Upper lobe of left lung (tissue), 6 donors: ENCODE measurements at regions not wholly inside any gene's neighbourhood (a gene's known extent, or its start where the extent isn't known, plus 50 kb on each side); places are given as distances from the start of the nearest gene placed in this dataset.

Experiments
- ATAC-seq, 2 donors: fragments of 200-7000 bp; cut with Tn5 transposase; one replicate each; pipeline ENCODE4 v1.9.1; 2022; ENCODE audit warnings: mild to moderate bottlenecking in 2 of 2, moderate library complexity in 2 of 2; ENCODE audit not compliant: low FRiP score in 2 of 2
- DNase-seq, 2 donors: peaks; one replicate each; pipeline ENCODE4 v3.0.0-alpha.2; 2019 to 2020
- H3K27ac ChIP-seq, 4 donors: fragments of 200-600 bp; sonication (generic); one replicate each; pipeline ENCODE4 v1.5.1; 2016 to 2019
- H3K27me3 ChIP-seq, 4 donors: fragments of 200-600 bp; sonication (generic); one replicate each; pipeline ENCODE4 v1.5.1; 2017 to 2019
- H3K36me3 ChIP-seq, 4 donors: fragments of 200-600 bp; sonication (generic); one replicate each; pipeline ENCODE4 v1.5.1; 2016 to 2019
- H3K4me1 ChIP-seq, 4 donors: fragments of 200-600 bp; sonication (generic); one replicate each; pipeline ENCODE4 v1.5.1; 2018 to 2019
- H3K4me3 ChIP-seq, 4 donors: fragments of 200-600 bp; sonication (generic); one replicate each; pipeline ENCODE4 v1.5.1; 2017 to 2019; ENCODE audit warnings: mild to moderate bottlenecking in 2 of 4, moderate library complexity in 1 of 4
- H3K9me3 ChIP-seq, 4 donors: fragments of 200-600 bp; sonication (generic); one replicate each; pipeline ENCODE4 v1.5.1; 2018 to 2019
- CTCF ChIP-seq, 6 experiments: fragments of 450-650 bp in 4 of 6; fragments of 200-600 bp in 2 of 6; sonication (generic) in 2 of 6; IDR thresholded peaks; one replicate each; pipeline ENCODE4 v1.5.1; 2016 to 2019; ENCODE audit warnings: antibody characterized with exemption in 6 of 6
- EP300 ChIP-seq, 4 donors: sonication (generic); formaldehyde crosslinking; IDR thresholded peaks; one replicate each; pipeline ENCODE4 v1.5.1; 2017; ENCODE audit warnings: antibody characterized with exemption in 4 of 4, control low read depth in 2 of 4
- POLR2A ChIP-seq, 4 donors: fragments of 450-650 bp; IDR thresholded peaks; one replicate each; pipeline ENCODE4 v1.5.1; 2016 to 2017; ENCODE audit warnings: antibody characterized with exemption in 4 of 4, mild to moderate bottlenecking in 2 of 4
- POLR2AphosphoS5 ChIP-seq, 2 donors: sonication (generic); formaldehyde crosslinking; IDR thresholded peaks; one replicate each; pipeline ENCODE4 v1.5.1; 2017; ENCODE audit warnings: antibody characterized with exemption in 2 of 2
- WGBS, 2 donors: methylation state at CpG; one replicate each; pipeline ENCODE4 v1.1.5; 2017 to 2018; 5-methylcytosine and 5-hydroxymethylcytosine counted together
- donor health status: DM: no; HTN: no; CAD: no; lungs with moderate emphysema.
- donor health status: DM: no; HTN: yes; CAD: no; lungs with severe emphysema.

DNA sequence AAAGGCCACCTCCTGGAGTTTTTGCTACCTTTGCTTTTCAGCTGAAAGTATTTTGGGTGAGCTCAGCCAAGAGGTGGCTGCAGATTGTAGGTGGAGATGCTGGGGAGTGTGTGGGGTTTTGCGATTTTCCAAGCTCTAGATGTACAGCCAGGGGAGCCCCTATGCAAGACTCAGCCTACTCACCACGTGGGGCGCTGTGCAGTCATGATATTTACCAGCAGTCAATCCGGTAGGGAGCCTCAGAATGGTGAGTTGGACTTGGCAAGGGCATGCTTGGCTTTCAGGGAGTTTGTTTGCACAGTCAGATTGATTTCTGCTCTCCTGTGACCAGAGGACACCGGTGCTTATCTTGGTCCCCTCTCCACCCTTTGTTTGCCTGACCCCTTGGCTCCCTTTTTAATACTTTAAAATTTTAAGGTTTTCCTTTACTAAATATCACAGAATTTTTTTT, 175.3 kb downstream of the UTP18 start:
- no peaks in the 10 kb centered on the region for H3K9me3 ChIP-seq
- H3K27ac ChIP-seq: no peak overlapping the region
- peak in 1 of 6 experiments; percentile 22 for TF ChIP-seq CTCF (IDR thresholded peaks at IDR 0.05)
- TF ChIP-seq EP300 (IDR thresholded peaks at IDR 0.05): no peak
- ATAC-seq (peak; percentile 42 to 45), DNase-seq (peak in 1 of 2 donors; percentile 67)
- H3K36me3 ChIP-seq: no peaks in the 10 kb centered on the region
- WGBS, 2 donors: 19 to 27% methylated on average over 5 of the region's 5 CpGs
- H3K4me3 ChIP-seq: no peak overlapping the region
- H3K4me1 ChIP-seq: peaks cover 0 to 4% (median 0%) of the 10 kb centered on the region in 4 donors
- no peaks in the 10 kb centered on the region for H3K27me3 ChIP-seq

- H3K36me3 ChIP-seq: no peaks in the 10 kb centered on the region
- ATAC-seq: no peak
- H3K9me3 ChIP-seq: no peaks in the 10 kb centered on the region
- H3K4me1 ChIP-seq: peaks cover 0 to 4% (median 0%) of the 10 kb centered on the region in 4 donors
- no peak overlapping the region for H3K27ac ChIP-seq
- no peaks in the 10 kb centered on the region for H3K27me3 ChIP-seq
- TF ChIP-seq POLR2AphosphoS5 (IDR thresholded peaks at IDR 0.05) (no peak), EP300 (IDR thresholded peaks at IDR 0.05) (no peak), CTCF (IDR thresholded peaks at IDR 0.05) (no peak), POLR2A (IDR thresholded peaks at IDR 0.05) (no peak)
- WGBS, 2 donors: 48 to 76% methylated on average over 6 to 8 of the region's 8 CpGs
- no peak overlapping the region for H3K4me3 ChIP-seq
- no peak for DNase-seq
Observed at GRCh38 chr17:51439395-51440229, 179.3 kb downstream of the UTP18 start.

GRCh38 chr17:51441431-51441830, 181.1 kb downstream of the UTP18 start:
- 90 to 92% methylated on average over 1 of the region's 1 CpG for WGBS, 2 donors
- no peak for TF ChIP-seq POLR2AphosphoS5 (IDR thresholded peaks at IDR 0.05)
- Histone ChIP-seq H3K9me3 (no peaks in the 10 kb centered on the region), H3K4me3 (no peak overlapping the region), H3K36me3 (no peaks in the 10 kb centered on the region), H3K27ac (no peak overlapping the region), H3K27me3 (no peaks in the 10 kb centered on the region), H3K4me1 (no peaks in the 10 kb centered on the region)
- ATAC-seq (no peak), DNase-seq (no peak)

DNA sequence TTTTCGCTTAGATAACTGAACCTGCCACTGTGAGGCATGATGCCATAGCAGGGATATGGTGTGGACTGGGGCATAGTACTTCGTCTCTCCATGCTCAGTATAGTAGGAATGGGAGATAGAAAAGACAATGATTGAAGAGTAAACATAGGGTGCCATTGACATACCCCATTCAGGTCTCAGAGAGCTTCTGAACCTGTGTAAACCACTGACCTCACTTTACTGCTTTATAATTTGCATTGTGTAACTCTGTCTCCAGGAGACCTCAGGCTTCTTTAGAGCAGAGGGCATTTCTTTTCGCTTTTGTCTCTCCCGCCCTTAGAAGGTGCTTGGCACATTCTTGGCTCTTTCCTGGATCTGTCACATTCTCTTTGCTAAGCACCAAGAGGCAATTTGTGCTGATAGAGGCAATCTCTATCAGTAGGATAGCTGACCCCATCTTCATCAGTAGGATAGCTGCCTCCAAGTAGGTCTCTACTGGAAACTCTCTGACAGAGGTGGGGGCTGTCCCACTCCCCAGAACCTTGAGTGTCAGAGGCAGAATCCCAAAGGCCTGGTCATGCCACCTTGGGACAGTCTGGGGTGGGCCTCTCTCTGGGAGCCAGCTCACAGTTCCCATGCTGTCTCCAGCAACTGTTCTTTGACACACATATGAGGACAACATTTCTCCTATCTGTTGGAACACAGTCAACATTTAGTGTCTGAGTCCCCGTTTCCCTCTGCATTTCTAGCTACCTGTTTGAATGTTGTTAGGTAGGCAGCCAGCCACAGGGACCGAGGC, 181.9 kb downstream of the UTP18 start:
- 90 to 91% methylated on average over 6 of the region's 6 CpGs for WGBS, 2 donors
- ATAC-seq: no peak
- Histone ChIP-seq H3K27me3 (no peaks in the 10 kb centered on the region), H3K36me3 (no peaks in the 10 kb centered on the region), H3K9me3 (no peaks in the 10 kb centered on the region), H3K4me3 (no peak overlapping the region), H3K27ac (no peak overlapping the region), H3K4me1 (no peaks in the 10 kb centered on the region)
- TF ChIP-seq CTCF (IDR thresholded peaks at IDR 0.05) (no peak), POLR2A (IDR thresholded peaks at IDR 0.05) (no peak), POLR2AphosphoS5 (IDR thresholded peaks at IDR 0.05) (no peak), EP300 (IDR thresholded peaks at IDR 0.05) (no peak)
- DNase-seq: no peak

DNA sequence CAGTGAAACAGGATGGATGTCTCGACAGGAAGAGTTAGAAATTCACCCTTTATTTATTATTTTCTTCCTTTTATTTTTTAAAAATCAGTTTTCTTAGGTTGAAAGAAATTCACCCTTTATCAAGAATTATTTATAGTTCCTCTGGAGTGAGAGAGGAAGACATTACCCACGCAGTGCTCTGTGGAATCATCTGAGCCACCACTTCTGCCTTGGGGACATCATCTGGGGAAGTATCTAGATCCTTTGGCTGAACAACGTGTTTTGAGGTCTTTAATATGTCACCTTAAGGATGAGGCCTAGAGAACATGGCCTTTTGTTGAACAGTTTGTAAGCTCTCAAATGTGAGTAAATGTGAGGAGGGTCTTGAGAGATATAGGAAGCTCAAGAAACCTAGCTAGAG, 183.3 kb downstream of the UTP18 start:
- Histone ChIP-seq H3K4me3 (no peak overlapping the region), H3K36me3 (no peaks in the 10 kb centered on the region), H3K4me1 (no peaks in the 10 kb centered on the region), H3K27ac (no peak overlapping the region), H3K27me3 (no peaks in the 10 kb centered on the region), H3K9me3 (no peaks in the 10 kb centered on the region)
- 66 to 73% methylated on average over 3 of the region's 3 CpGs for WGBS, 2 donors
- ATAC-seq: no peak
- no peak for TF ChIP-seq POLR2A (IDR thresholded peaks at IDR 0.05)
- TF ChIP-seq CTCF (IDR thresholded peaks at IDR 0.05): no peak
- no peak for TF ChIP-seq POLR2AphosphoS5 (IDR thresholded peaks at IDR 0.05)
- no peak for TF ChIP-seq EP300 (IDR thresholded peaks at IDR 0.05)
- no peak for DNase-seq
